Esophagus squamous epithelium (tissue), 4 donors: ENCODE measurements at regions not wholly inside any gene's neighbourhood (a gene's known extent, or its start where the extent isn't known, plus 50 kb on each side); places are given as distances from the start of the nearest gene placed in this dataset.

ENCODE experiments used
- CTCF ChIP-seq, 6 experiments: fragments of 450-650 bp in 4 of 6; fragments of 200-600 bp in 2 of 6; sonication (generic) in 2 of 6; IDR thresholded peaks; one replicate each; pipeline ENCODE4 v1.5.1; 2016 to 2019; ENCODE audit warnings: antibody characterized with exemption in 6 of 6, mild to moderate bottlenecking in 4 of 6, moderate library complexity in 4 of 6
- POLR2A ChIP-seq, 4 donors: fragments of 450-650 bp; IDR thresholded peaks; one replicate each; pipeline ENCODE4 v1.6.1; 2017; ENCODE audit warnings: antibody characterized with exemption in 4 of 4, mild to moderate bottlenecking in 4 of 4, moderate library complexity in 3 of 4

- TF ChIP-seq CTCF (IDR thresholded peaks at IDR 0.05) (no peak), POLR2A (IDR thresholded peaks at IDR 0.05) (no peak)
Observed at GRCh38 chr1:209504571-209504970, 78.9 kb upstream of the CAMK1G start.
